ENCODE measurements at regions not wholly inside any gene's neighbourhood (a gene's known extent, or its start where the extent isn't known, plus 50 kb on each side); places are given as distances from the start of the nearest gene placed in this dataset.

DNA sequence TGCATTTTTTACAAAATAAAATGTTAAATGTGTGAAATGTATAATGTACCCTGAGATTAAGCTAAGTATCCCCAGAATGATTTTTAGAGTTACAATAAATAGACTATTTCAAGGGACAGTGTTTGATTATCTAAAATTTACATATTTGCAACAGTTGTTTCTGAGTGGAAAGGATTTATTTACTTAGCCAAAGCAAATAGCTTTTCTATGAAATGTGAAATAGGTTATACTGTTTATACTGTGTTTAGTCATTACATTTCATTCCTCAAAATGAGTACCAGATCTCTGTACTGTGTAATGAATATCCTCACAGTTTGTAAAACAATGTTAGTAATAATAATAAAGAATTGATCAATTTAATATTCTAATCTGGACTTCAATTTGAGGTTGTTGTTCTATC, 1019.0 kb downstream of the NR2F1-AS1 start:
- no peaks in the 10 kb centered on the region for H3K36me3 ChIP-seq (ENCODE audit: control insufficient read depth, insufficient read depth, low read length)
- no peak for DNase-seq (ENCODE audit: low read depth in 4 of 6, low spot score in 6 of 6)
- H3K27ac ChIP-seq (ENCODE audit: low read depth, low read length) = peak overlapping the region; percentile 80
- H3K27me3 ChIP-seq (ENCODE audit: control insufficient read depth, insufficient read depth, low read length) = no peaks in the 10 kb centered on the region
- no peak overlapping the region for H3K4me3 ChIP-seq (ENCODE audit: low read depth, low read length)
- no peaks in the 10 kb centered on the region for H3K4me1 ChIP-seq (ENCODE audit: control insufficient read depth, insufficient read depth, low read length)
- H3K9me3 ChIP-seq (ENCODE audit: control insufficient read depth, insufficient read depth, low read length) = no peaks in the 10 kb centered on the region

DNA sequence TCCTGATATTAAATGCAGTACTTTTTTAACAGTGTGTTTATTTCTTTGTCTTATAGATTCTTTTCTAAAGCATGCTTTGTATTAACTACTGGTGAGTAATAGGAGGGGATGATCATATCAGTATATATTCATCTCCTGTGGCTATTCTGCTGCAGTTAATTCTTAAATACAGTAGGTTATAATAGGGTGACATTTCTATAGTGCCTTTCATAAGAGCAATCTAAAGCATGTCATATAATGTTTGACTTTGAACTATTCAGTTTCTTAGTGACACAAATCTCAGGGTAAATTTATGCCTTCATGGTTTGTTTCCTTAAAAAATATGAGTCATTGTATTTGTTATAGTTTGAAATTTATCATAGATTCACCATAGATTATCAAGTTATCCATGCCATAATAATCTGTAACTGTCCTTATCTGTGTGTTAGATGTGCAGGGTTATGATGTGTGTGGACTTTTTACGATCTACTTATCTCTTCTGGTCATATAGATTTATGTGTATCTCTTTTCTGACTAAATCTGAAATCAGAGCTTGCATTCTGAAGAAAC, 1019.5 kb downstream of the NR2F1-AS1 start:
- H3K36me3 ChIP-seq (ENCODE audit: control insufficient read depth, insufficient read depth, low read length) = no peaks in the 10 kb centered on the region
- H3K9me3 ChIP-seq (ENCODE audit: control insufficient read depth, insufficient read depth, low read length) = no peaks in the 10 kb centered on the region
- H3K27me3 ChIP-seq (ENCODE audit: control insufficient read depth, insufficient read depth, low read length) = no peaks in the 10 kb centered on the region
- H3K4me1 ChIP-seq (ENCODE audit: control insufficient read depth, insufficient read depth, low read length) = no peaks in the 10 kb centered on the region
- H3K4me3 ChIP-seq (ENCODE audit: low read depth, low read length) = no peak overlapping the region
- DNase-seq (ENCODE audit: low read depth in 4 of 6, low spot score in 6 of 6) = no peak
- WGBS (ENCODE audit: insufficient coverage) = no CpG with 5 or more reads among the region's 1 CpG
- H3K27ac ChIP-seq (ENCODE audit: low read depth, low read length) = peak overlapping the region; percentile 80

- Histone ChIP-seq H3K4me1 (ENCODE audit: control insufficient read depth, insufficient read depth, low read length) (no peaks in the 10 kb centered on the region), H3K9me3 (ENCODE audit: control insufficient read depth, insufficient read depth, low read length) (no peaks in the 10 kb centered on the region), H3K27me3 (ENCODE audit: control insufficient read depth, insufficient read depth, low read length) (no peaks in the 10 kb centered on the region), H3K27ac (ENCODE audit: low read depth, low read length) (peak overlapping the region; percentile 80), H3K36me3 (ENCODE audit: control insufficient read depth, insufficient read depth, low read length) (no peaks in the 10 kb centered on the region), H3K4me3 (ENCODE audit: low read depth, low read length) (no peak overlapping the region)
- no CpG with 5 or more reads among the region's 4 CpGs for WGBS (ENCODE audit: insufficient coverage)
- DNase-seq (ENCODE audit: low read depth in 4 of 6, low spot score in 6 of 6) = peak in 2 of 6 donors; percentile 66 to 79
Observed at GRCh38 chr5:92560698-92561401, 1020.2 kb downstream of the NR2F1-AS1 start.

DNA sequence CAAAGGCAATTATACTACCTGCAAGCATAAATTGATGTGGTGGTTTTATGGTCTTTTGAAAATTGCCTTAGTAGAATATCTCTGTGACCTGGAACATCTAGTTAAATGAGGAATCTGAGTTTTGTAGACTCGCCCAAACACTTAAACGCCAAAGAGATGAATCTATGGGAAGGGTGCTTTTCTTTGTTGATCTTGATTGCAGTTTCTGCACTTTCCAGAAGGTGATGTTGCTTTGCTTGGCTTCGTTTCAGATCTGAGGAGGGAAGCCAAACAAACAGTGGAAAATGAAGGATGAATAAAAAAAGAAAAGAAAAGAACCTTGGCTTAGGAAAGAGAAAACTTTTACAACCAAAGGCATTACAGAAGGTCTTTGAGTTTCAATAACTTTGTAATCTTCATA, 1021.2 kb downstream of the NR2F1-AS1 start:
- WGBS (ENCODE audit: insufficient coverage) = 40% methylated on average over 2 of the region's 3 CpGs
- no peaks in the 10 kb centered on the region for H3K27me3 ChIP-seq (ENCODE audit: control insufficient read depth, insufficient read depth, low read length)
- H3K9me3 ChIP-seq (ENCODE audit: control insufficient read depth, insufficient read depth, low read length) = no peaks in the 10 kb centered on the region
- no peak overlapping the region for H3K4me3 ChIP-seq (ENCODE audit: low read depth, low read length)
- no peaks in the 10 kb centered on the region for H3K4me1 ChIP-seq (ENCODE audit: control insufficient read depth, insufficient read depth, low read length)
- H3K36me3 ChIP-seq (ENCODE audit: control insufficient read depth, insufficient read depth, low read length) = no peaks in the 10 kb centered on the region
- peak overlapping the region; percentile 80 for H3K27ac ChIP-seq (ENCODE audit: low read depth, low read length)
- DNase-seq (ENCODE audit: low read depth in 4 of 6, low spot score in 6 of 6) = peak in 2 of 6 donors; percentile 22 to 74

DNA sequence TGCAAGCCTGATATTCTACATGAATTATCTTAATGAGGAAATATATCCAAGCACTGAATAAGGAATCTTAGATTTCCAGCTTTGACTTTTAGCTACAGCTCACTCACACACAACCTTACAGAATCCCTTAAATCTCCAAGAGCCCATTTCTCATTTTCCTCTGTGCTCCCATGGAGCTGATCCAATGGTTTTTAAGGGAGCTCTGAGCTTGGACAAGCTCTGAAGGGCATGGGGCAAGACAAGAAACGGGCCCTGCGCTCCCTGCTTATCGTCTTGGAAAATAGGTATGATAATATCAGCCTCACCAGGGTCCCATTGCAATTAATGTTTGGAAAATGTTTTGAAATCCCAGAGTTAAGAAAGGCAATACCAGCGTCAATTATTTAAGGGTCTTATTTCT, 1021.7 kb downstream of the NR2F1-AS1 start:
- WGBS (ENCODE audit: insufficient coverage) = 66% methylated on average over 3 of the region's 4 CpGs
- Histone ChIP-seq H3K36me3 (ENCODE audit: control insufficient read depth, insufficient read depth, low read length) (no peaks in the 10 kb centered on the region), H3K4me3 (ENCODE audit: low read depth, low read length) (no peak overlapping the region), H3K4me1 (ENCODE audit: control insufficient read depth, insufficient read depth, low read length) (no peaks in the 10 kb centered on the region), H3K27me3 (ENCODE audit: control insufficient read depth, insufficient read depth, low read length) (no peaks in the 10 kb centered on the region), H3K9me3 (ENCODE audit: control insufficient read depth, insufficient read depth, low read length) (no peaks in the 10 kb centered on the region), H3K27ac (ENCODE audit: low read depth, low read length) (peak overlapping the region; percentile 80)
- no peak for DNase-seq (ENCODE audit: low read depth in 4 of 6, low spot score in 6 of 6)

- no peaks in the 10 kb centered on the region for H3K36me3 ChIP-seq (ENCODE audit: control insufficient read depth, insufficient read depth, low read length)
- DNase-seq (ENCODE audit: low read depth in 4 of 6, low spot score in 6 of 6) = no peak
- no CpG with 5 or more reads among the region's 1 CpG for WGBS (ENCODE audit: insufficient coverage)
- H3K9me3 ChIP-seq (ENCODE audit: control insufficient read depth, insufficient read depth, low read length) = no peaks in the 10 kb centered on the region
- no peaks in the 10 kb centered on the region for H3K4me1 ChIP-seq (ENCODE audit: control insufficient read depth, insufficient read depth, low read length)
- no peaks in the 10 kb centered on the region for H3K27me3 ChIP-seq (ENCODE audit: control insufficient read depth, insufficient read depth, low read length)
- H3K27ac ChIP-seq (ENCODE audit: low read depth, low read length) = no peak overlapping the region
- no peak overlapping the region for H3K4me3 ChIP-seq (ENCODE audit: low read depth, low read length)
Observed at GRCh38 chr5:92556747-92557146, 1024.3 kb downstream of the NR2F1-AS1 start.

DNA sequence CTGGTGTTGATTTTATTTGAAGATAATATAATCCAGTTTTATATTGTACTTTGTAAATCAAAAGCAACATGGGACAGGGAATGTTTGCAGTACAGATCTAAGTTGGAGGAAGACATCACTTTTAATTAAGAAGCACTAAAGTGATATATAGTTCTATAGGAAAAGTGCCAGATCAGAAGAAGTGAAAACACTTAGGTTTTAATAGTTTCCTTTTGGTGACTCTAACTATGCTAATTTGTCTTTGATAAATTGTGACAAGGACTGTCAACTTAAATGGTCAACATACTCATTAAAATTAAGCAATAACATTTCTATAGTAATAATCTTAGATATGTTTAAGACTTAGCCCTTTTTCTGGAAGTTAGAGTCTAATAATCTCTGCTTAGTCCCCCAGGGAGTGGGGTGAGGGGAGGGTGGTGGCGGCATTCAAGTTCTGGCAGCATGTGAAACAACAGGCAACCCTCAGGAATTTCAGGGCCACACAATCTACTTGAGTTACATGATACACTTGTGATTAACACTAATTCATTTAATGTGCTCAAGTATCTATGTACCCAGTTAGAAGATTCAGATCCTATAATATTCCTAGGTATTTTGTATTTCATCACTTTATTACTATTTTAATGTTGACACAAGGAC, 1026.5 kb downstream of the NR2F1-AS1 start:
- Histone ChIP-seq H3K27ac (ENCODE audit: low read depth, low read length) (no peak overlapping the region), H3K27me3 (ENCODE audit: control insufficient read depth, insufficient read depth, low read length) (no peaks in the 10 kb centered on the region)

GRCh38 chr5:92553326-92553725, 1027.7 kb downstream of the NR2F1-AS1 start:
- no peaks in the 10 kb centered on the region for H3K36me3 ChIP-seq (ENCODE audit: control insufficient read depth, insufficient read depth, low read length)

More for the DNA sequence above, 1026.5 kb downstream of the NR2F1-AS1 start:
- DNase-seq (ENCODE audit: low read depth in 4 of 6, low spot score in 6 of 6) = no peak
- H3K9me3 ChIP-seq (ENCODE audit: control insufficient read depth, insufficient read depth, low read length) = no peaks in the 10 kb centered on the region
- H3K4me1 ChIP-seq (ENCODE audit: control insufficient read depth, insufficient read depth, low read length) = no peaks in the 10 kb centered on the region
- no peaks in the 10 kb centered on the region for H3K36me3 ChIP-seq (ENCODE audit: control insufficient read depth, insufficient read depth, low read length)
- H3K4me3 ChIP-seq (ENCODE audit: low read depth, low read length) = no peak overlapping the region
- WGBS (ENCODE audit: insufficient coverage) = no CpG with 5 or more reads among the region's 1 CpG

DNA sequence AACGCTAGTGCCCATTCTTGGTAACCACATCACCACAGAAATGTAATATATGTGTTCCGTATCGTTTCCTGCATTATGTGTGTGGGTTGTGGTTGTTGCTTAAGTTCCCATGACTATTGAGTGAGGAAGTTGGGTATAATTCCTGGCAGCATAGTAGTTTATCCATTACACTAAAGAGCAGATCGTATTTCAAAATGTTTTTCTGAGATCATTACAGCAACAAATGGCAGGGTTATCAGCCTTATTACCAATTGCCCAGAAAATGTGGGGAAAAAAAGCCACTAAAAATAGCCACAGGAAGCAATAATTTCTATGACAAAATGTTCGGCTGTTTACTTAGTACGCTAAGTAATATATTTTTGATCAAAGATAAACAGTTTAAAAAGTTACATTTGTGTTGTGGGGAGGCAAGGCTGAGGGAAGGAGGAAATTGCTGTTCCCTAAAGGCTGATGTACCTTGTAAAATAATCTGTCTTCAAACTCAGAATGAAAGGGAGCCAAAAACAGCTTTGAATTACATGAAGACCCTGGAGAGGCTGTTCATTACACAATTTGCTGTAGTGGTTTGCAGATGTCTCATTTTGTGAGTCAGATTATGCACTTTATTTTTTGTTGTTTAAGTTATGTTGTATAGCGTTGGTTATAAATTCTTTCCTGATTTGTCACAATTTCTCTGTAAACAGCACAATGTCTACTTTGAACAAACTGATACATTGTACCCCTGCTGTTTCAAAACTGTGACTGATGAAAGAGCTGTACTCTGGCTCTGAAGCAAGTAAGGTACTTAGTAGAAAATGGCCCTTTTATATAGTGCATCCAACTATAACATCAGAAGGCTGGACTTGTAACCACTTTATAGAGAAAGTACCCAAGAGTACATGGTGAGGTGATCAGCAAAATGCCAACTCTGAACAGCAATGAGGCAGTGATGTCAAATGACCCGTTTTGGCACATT, 1028.5 kb downstream of the NR2F1-AS1 start:
- Histone ChIP-seq H3K27me3 (ENCODE audit: control insufficient read depth, insufficient read depth, low read length) (no peaks in the 10 kb centered on the region), H3K36me3 (ENCODE audit: control insufficient read depth, insufficient read depth, low read length) (no peaks in the 10 kb centered on the region), H3K4me3 (ENCODE audit: low read depth, low read length) (no peak overlapping the region), H3K27ac (ENCODE audit: low read depth, low read length) (peak overlapping the region; percentile 17), H3K9me3 (ENCODE audit: control insufficient read depth, insufficient read depth, low read length) (no peaks in the 10 kb centered on the region), H3K4me1 (ENCODE audit: control insufficient read depth, insufficient read depth, low read length) (no peaks in the 10 kb centered on the region)
- WGBS (ENCODE audit: insufficient coverage) = no CpG with 5 or more reads among the region's 8 CpGs
- DNase-seq (ENCODE audit: low read depth in 4 of 6, low spot score in 6 of 6) = peak in 2 of 6 donors; percentile 31 to 48

More at GRCh38 chr5:92553326-92553725, 1027.7 kb downstream of the NR2F1-AS1 start:
- Histone ChIP-seq H3K4me1 (ENCODE audit: control insufficient read depth, insufficient read depth, low read length) (no peaks in the 10 kb centered on the region), H3K4me3 (ENCODE audit: low read depth, low read length) (no peak overlapping the region), H3K9me3 (ENCODE audit: control insufficient read depth, insufficient read depth, low read length) (no peaks in the 10 kb centered on the region), H3K27me3 (ENCODE audit: control insufficient read depth, insufficient read depth, low read length) (no peaks in the 10 kb centered on the region), H3K27ac (ENCODE audit: low read depth, low read length) (peak overlapping the region; percentile 17)
- DNase-seq (ENCODE audit: low read depth in 4 of 6, low spot score in 6 of 6) = no peak
